Osteocyte (in vitro differentiated cells): ENCODE measurements at regions not wholly inside any gene's neighbourhood (a gene's known extent, or its start where the extent isn't known, plus 50 kb on each side); places are given as distances from the start of the nearest gene placed in this dataset.
"Not testable (repeated sequence)": the region's sequence is repeated elsewhere in the genome, so short reads cannot be mapped to it uniquely, and the experiment has no call there.

ENCODE experiments used
- DNase-seq: peaks from one replicate; pipeline ENCODE4 v3.0.0; 2021; ENCODE audit warnings: mixed read lengths; ENCODE audit not compliant: unreplicated experiment; ENCODE audit errors: extremely low spot score
- H3K27ac Mint-ChIP-seq: one replicate; pipeline ENCODE4 v1.8.0; 2021; ENCODE audit warnings: mild to moderate bottlenecking, mixed read lengths; ENCODE audit not compliant: unreplicated experiment
- H3K27me3 Mint-ChIP-seq: one replicate; pipeline ENCODE4 v1.8.0; 2021; ENCODE audit warnings: mixed read lengths; ENCODE audit not compliant: unreplicated experiment
- H3K36me3 Mint-ChIP-seq: one replicate; pipeline ENCODE4 v1.8.0; 2021; ENCODE audit warnings: mixed read lengths; ENCODE audit not compliant: unreplicated experiment
- H3K4me1 Mint-ChIP-seq: one replicate; pipeline ENCODE4 v1.8.0; 2021; ENCODE audit warnings: mixed read lengths; ENCODE audit not compliant: unreplicated experiment
- H3K4me3 Mint-ChIP-seq: one replicate; pipeline ENCODE4 v1.8.0; 2021; ENCODE audit warnings: mild to moderate bottlenecking, moderate library complexity, mixed read lengths; ENCODE audit not compliant: unreplicated experiment
- H3K9me3 Mint-ChIP-seq: one replicate; pipeline ENCODE4 v1.8.0; 2021; ENCODE audit warnings: mixed read lengths; ENCODE audit not compliant: unreplicated experiment
- TF ChIP-seq, protein P1 (sequence below): fragments of 200-600 bp; sonication (generic); IDR thresholded peaks from 2 replicates; pipeline ENCODE4 v1.5.0; 2021; ENCODE audit warnings: antibody characterized with exemption, mild to moderate bottlenecking, moderate library complexity

DNA sequence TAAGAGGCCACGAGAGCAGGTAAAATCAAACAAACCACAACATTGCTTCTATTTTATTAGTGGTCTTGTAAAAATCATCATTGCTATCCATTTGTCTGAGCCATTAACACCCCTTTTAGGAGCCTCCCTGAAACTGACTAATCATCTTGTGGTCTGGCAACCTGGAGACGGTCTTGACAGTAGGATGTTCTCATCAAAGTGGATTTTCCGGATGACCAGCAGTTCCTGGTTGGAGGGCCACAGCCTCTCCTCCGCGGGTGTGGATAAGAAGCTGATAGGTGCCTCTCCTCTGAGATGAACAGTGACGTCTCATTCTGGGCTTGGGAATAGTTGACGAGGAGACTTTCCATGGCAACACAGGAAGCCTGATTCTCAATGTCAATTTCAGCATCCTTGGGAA is 490.7 kb downstream of the TYW1 start:
- Mint-ChIP-seq H3K36me3 (no peaks in the 10 kb centered on the region), H3K27me3 (peaks cover 4% of the 10 kb centered on the region), H3K27ac (no peak overlapping the region), H3K4me3 (no peak overlapping the region), H3K4me1 (peaks cover 8% of the 10 kb centered on the region), H3K9me3 (no peaks in the 10 kb centered on the region)
- DNase-seq = no peak
- TF ChIP-seq, protein P1, sequence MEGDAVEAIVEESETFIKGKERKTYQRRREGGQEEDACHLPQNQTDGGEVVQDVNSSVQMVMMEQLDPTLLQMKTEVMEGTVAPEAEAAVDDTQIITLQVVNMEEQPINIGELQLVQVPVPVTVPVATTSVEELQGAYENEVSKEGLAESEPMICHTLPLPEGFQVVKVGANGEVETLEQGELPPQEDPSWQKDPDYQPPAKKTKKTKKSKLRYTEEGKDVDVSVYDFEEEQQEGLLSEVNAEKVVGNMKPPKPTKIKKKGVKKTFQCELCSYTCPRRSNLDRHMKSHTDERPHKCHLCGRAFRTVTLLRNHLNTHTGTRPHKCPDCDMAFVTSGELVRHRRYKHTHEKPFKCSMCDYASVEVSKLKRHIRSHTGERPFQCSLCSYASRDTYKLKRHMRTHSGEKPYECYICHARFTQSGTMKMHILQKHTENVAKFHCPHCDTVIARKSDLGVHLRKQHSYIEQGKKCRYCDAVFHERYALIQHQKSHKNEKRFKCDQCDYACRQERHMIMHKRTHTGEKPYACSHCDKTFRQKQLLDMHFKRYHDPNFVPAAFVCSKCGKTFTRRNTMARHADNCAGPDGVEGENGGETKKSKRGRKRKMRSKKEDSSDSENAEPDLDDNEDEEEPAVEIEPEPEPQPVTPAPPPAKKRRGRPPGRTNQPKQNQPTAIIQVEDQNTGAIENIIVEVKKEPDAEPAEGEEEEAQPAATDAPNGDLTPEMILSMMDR = no peak

DNA sequence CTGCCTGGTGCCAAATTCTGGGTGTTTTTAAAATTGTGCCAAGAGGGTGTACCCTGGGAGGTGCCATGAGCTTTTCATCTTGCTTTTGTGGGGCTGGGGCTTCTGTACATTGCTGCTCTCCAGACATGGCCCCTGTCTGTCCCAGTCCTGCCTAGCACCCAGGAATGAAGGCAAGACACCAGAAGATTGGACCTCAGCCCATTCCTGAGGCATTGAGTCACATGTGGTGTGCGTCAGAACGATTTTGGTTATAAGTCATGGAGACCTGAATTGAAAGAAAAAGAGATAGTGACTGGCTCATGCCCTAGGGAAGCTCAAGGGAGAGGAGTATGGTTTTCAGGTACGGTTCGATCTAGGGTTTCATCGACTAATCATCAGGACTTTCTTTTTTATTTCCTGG is 493.2 kb downstream of the TYW1 start:
- no peak overlapping the region for H3K4me3 Mint-ChIP-seq
- no peaks in the 10 kb centered on the region for H3K36me3 Mint-ChIP-seq

DNA sequence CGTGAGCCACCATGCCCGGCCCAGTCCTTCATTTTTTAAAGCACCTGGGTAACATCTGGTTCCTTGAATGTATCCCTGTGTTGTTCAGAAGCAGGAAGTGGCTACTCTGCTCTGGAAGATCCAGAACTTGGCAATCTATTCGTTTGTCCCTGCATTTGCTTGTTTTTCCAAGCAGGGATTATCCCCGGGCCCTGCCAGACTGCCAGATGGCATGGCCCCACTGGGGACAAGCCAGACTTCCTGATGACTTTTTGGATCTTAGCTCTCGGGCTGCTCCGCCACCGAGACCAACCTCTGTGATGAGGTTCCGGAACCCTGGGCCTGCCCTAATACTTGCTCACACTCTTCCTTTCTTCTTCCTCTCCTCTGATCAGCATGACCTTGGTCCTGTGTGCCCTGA is 496.7 kb downstream of the TYW1 start:
- H3K36me3 Mint-ChIP-seq = no peaks in the 10 kb centered on the region
- H3K27me3 Mint-ChIP-seq = no peaks in the 10 kb centered on the region
- no peak overlapping the region for H3K27ac Mint-ChIP-seq
- H3K4me3 Mint-ChIP-seq = no peak overlapping the region
- no peaks in the 10 kb centered on the region for H3K4me1 Mint-ChIP-seq
- TF ChIP-seq, protein P1 = no peak
- DNase-seq = no peak
- peaks cover 12% of the 10 kb centered on the region for H3K9me3 Mint-ChIP-seq

More for the DNA sequence above, 493.2 kb downstream of the TYW1 start:
- no peak overlapping the region for H3K27ac Mint-ChIP-seq
- peaks cover 5% of the 10 kb centered on the region for H3K9me3 Mint-ChIP-seq
- peaks cover under 1% of the 10 kb centered on the region for H3K4me1 Mint-ChIP-seq
- TF ChIP-seq, protein P1 = no peak
- peaks cover 2% of the 10 kb centered on the region for H3K27me3 Mint-ChIP-seq
- no peak for DNase-seq

DNA sequence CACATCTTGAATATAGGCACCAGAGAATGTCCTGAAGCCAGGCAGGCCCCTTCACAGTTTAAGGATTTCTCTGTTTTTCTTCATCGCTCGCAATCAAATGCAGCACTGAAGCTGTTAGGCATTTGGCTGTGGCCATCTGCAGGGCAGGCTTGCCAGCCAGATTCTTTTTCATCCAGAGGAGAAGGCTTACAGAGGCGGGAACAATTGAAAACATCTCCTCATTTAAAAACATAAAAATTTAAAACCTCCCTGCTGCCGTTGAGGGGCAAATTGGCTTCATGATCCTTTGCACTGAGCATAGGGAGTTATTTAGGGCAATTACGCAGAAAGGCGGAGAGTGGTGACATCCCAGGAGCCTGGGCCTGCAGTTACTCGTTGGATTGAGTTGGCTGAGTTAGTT is 500.0 kb downstream of the TYW1 start:
- Mint-ChIP-seq H3K27ac (no peak overlapping the region), H3K4me3 (no peak overlapping the region)
- TF ChIP-seq, protein P1 = no peak

DNA sequence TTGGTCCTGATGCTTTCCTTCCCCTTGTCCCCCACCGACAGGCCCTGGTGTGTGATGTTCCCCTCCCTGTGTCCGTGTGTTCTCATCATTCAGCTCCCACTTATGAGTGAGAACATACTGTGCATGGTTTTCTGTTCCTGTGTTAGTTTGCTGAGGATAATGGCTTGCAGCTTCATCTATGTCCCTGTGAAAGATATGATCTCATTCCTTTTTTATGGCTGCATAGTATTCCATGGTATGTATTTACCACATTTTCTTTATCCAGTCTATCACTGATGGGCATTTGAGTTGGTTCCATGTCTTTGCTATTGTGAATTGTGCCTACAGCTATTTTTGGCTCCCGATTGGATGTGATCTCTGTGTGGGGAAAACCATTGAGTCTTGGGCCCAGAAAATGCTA is 501.3 kb downstream of the TYW1 start:
- H3K36me3 Mint-ChIP-seq, H3K27ac Mint-ChIP-seq, H3K27me3 Mint-ChIP-seq: not testable (repeated sequence)

More for the DNA sequence above, 500.0 kb downstream of the TYW1 start:
- Mint-ChIP-seq H3K9me3 (peaks cover 15% of the 10 kb centered on the region), H3K27me3 (no peaks in the 10 kb centered on the region), H3K36me3 (no peaks in the 10 kb centered on the region), H3K4me1 (no peaks in the 10 kb centered on the region)
- DNase-seq = no peak

DNA sequence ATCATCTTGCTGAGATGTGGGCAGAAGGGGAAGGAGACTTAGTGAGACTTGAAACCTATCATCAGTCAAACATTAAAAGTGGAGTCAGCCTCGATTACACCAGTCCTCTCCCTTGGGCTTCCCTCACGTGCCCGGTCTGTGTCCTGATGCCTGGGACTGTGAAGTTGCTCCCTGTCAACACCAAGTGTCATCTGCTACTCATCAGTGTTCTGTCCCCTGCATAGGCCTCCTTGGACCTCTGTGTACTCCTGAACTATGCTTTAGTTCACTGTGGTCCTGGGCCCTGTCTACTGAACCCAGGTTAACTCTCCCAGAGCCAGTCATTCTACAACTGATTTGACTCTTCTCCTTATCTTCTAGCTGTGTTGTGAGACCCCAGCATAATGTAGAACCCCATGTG is 506.3 kb downstream of the TYW1 start:
- H3K36me3 Mint-ChIP-seq = no peaks in the 10 kb centered on the region
- no peak overlapping the region for H3K4me3 Mint-ChIP-seq
- H3K9me3 Mint-ChIP-seq = peaks cover 8% of the 10 kb centered on the region
- no peak for DNase-seq
- H3K27me3 Mint-ChIP-seq = no peaks in the 10 kb centered on the region
- no peaks in the 10 kb centered on the region for H3K4me1 Mint-ChIP-seq
- TF ChIP-seq, protein P1 = no peak
- no peak overlapping the region for H3K27ac Mint-ChIP-seq

More for the DNA sequence above, 501.3 kb downstream of the TYW1 start:
- H3K4me1 Mint-ChIP-seq, H3K4me3 Mint-ChIP-seq, DNase-seq: not testable (repeated sequence)
- peaks cover 15% of the 10 kb centered on the region for H3K9me3 Mint-ChIP-seq
